Stomach (tissue), 4 donors: ENCODE measurements at regions not wholly inside any gene's neighbourhood (a gene's known extent, or its start where the extent isn't known, plus 50 kb on each side); places are given as distances from the start of the nearest gene placed in this dataset.
"Not testable (repeated sequence)": the region's sequence is repeated elsewhere in the genome, so short reads cannot be mapped to it uniquely, and the experiment has no call there.

ENCODE experiments used
- POLR2A ChIP-seq, 4 donors: fragments of 450-650 bp; IDR thresholded peaks; one replicate each; pipeline ENCODE4 v1.6.1; 2016; ENCODE audit warnings: antibody characterized with exemption in 4 of 4, control low read depth in 2 of 4, mild to moderate bottlenecking in 1 of 4, moderate library complexity in 1 of 4
- TF ChIP-seq, protein P1 (sequence below), 7 experiments: fragments of 450-650 bp in 4 of 7; fragments of 200-600 bp in 3 of 7; sonication (generic) in 3 of 7; IDR thresholded peaks; one replicate each; pipeline ENCODE4 v1.5.1; 2016 to 2019; ENCODE audit warnings: antibody characterized with exemption in 7 of 7, control low read depth in 2 of 7, mild to moderate bottlenecking in 1 of 7

DNA sequence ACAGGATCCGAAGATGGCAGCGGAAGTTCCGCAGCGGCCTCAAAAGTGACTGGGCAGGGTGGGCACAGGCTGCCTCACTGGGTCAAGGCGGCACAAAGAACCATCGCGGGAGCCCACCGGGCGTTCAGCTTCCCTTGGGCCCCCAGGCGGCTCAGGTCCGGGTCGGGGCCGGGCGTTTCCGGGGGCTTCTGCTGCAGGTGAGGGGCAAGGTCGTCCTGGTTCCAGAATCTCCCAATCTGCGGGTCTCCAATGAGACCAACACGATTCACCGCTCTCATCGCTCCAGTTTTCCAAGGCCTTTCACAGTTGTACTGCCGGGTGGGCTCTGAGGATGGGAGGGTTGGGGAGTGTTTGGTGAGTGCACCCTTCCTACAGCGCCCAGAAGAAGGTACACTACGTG lies 165.0 kb upstream of the NOTCH2NLA start:
- not testable (repeated sequence) for TF ChIP-seq POLR2A (IDR thresholded peaks at IDR 0.05)
- TF ChIP-seq, protein P1, sequence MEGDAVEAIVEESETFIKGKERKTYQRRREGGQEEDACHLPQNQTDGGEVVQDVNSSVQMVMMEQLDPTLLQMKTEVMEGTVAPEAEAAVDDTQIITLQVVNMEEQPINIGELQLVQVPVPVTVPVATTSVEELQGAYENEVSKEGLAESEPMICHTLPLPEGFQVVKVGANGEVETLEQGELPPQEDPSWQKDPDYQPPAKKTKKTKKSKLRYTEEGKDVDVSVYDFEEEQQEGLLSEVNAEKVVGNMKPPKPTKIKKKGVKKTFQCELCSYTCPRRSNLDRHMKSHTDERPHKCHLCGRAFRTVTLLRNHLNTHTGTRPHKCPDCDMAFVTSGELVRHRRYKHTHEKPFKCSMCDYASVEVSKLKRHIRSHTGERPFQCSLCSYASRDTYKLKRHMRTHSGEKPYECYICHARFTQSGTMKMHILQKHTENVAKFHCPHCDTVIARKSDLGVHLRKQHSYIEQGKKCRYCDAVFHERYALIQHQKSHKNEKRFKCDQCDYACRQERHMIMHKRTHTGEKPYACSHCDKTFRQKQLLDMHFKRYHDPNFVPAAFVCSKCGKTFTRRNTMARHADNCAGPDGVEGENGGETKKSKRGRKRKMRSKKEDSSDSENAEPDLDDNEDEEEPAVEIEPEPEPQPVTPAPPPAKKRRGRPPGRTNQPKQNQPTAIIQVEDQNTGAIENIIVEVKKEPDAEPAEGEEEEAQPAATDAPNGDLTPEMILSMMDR (IDR thresholded peaks at IDR 0.05), result not testable (repeated sequence)
